GM12892 (cell line): ENCODE measurements at regions not wholly inside any gene's neighbourhood (a gene's known extent, or its start where the extent isn't known, plus 50 kb on each side); places are given as distances from the start of the nearest gene placed in this dataset.

Experiments used
- POLR2A ChIP-seq: IDR thresholded peaks from 2 replicates; pipeline ENCODE4 v1.6.1; 2011; ENCODE audit warnings: low read depth, low read length, control low read depth
- POLR2AphosphoS5 ChIP-seq: IDR thresholded peaks from 2 replicates; pipeline ENCODE4 v1.6.1; 2011; ENCODE audit warnings: low read depth, low read length, control low read depth
- TAF1 ChIP-seq: IDR thresholded peaks from 2 replicates; pipeline ENCODE4 v1.6.1; 2011; ENCODE audit warnings: low read depth, mild to moderate bottlenecking, control low read depth, low read length, borderline replicate concordance

- TF ChIP-seq POLR2A: no peak
- TF ChIP-seq POLR2AphosphoS5: no peak
- TF ChIP-seq TAF1: no peak
These were observed 239.0 kb upstream of the PODXL start for GRCh38 chr7:131795400-131795799.
